HG02840 (cell line): ENCODE measurements at regions not wholly inside any gene's neighbourhood (a gene's known extent, or its start where the extent isn't known, plus 50 kb on each side); places are given as distances from the start of the nearest gene placed in this dataset.

ENCODE experiments used
- ATAC-seq: cut with Tn5 transposase; IDR thresholded peaks from one replicate; pipeline ENCODE4 v1.9.1; 2021; ENCODE audit warnings: mild to moderate bottlenecking, moderate library complexity, moderate number of reproducible peaks; ENCODE audit not compliant: unreplicated experiment, low FRiP score

GRCh38 chr11:59302991-59303390 lies 55.7 kb upstream of the OR5AN1 start:
- ATAC-seq: no peak

- ATAC-seq: no peak
Observed at GRCh38 chr11:59295435-59295834, 63.3 kb upstream of the OR5AN1 start.

DNA sequence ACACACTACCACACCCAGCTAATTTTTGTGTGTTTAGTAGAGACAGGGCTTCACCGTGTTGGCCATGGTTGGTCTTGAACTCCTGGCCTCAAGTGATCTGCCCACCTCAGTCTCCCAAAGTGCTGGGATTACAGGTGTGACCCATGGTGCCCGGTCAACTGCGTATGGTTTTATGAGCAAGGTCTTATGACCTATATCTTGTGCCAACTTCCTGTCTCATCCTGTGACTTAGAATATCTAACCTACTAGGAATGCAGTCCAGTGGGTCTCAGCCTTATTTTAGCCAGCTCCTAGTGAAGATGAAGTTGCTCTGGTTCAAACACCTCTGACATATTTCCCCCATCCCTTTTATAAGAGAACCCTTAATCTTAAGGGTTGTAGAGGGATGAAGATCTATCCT lies 66.1 kb upstream of the OR5AN1 start:
- ATAC-seq: no peak

- ATAC-seq: no peak
Observed at GRCh38 chr11:59291228-59291627, 67.5 kb upstream of the OR5AN1 start.

DNA sequence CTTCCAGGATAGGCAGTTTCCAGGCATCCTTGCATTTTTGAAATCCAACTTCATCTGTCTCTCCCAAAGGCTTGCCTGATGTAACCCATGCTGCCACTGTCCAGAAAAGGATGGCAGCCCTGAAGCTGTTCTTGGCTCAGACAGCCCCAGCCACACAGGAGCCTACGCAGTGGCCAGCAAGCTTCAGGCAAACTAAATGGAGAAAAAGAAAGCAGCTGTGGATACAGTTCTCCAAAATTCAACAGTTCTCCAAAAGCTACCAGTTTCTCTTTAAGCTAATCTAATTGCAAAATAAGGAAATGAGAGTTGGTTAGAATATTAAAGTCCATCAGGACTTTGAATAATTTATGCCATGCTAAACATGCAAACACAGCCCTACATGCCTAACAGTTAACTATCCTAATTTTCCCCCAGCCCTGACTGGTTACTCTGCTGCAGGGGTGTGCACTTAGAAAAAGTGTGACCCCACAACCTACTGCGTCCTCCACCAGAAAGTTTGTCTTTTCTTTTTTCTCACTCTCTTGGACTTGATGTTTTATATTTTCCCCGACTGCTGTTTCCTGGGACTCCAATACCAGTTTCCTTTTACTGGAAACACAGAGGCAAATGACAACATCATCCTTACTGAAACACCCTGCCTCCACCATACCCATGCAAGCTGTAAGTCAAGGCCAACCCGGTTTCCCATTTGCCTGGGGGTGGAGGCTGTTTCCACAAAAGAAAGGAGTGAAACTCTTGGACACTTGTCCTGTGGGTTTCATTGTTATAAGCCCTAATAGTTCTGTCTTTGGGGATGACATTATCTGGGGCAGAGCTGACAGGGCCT lies 69.1 kb upstream of the OR5AN1 start:
- ATAC-seq: no peak

- no peak for ATAC-seq
Observed at GRCh38 chr11:59285716-59286260, 72.9 kb upstream of the OR5AN1 start.

- no peak for ATAC-seq
Observed at GRCh38 chr11:59284773-59285129, 72.0 kb upstream of the MPEG1 start.

DNA sequence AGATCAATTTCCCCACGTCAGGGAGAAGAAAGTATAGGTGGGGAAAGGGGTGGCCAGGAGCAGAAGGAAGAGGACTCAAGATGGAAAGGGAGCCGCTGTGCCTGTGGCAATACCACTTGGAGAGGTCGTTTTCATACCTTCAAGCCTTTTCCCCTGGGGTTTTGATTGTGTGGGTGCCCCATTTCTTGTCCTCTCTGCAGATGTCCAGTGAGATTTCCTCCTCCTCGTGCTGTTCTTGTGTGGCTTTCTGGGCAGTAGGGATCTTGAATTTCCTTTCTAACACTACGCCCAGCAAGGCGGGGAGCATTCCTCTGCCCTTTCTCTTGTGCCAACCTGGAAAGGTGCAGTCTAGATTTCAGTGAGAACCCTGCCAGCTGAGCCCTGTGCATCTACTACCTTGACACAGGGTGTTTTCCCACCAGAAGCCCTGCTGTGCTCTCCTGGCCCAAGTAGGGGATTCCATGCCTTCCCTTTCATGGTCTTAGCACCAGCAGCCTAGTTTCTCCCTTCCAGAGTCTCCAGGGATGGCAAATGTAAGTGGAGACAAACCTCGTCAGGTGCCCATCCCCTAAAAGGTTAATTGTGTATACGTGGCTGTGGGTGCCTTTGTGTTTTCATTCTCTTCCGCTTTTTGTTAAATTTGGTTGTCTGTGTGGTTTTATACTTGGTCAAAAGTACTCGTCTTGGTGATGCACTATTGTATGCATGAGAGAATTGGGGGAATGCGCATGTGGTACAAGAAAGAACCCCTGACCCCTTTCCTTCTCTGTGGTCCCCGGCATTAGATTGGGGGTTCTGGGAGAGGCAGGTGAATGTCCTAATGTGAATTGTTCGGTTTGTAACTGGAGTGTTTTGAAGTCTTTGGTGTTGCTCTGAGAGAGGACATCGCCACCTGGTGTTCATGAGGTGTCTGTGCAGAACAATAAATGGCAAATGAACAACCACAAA lies 71.4 kb upstream of the MPEG1 start:
- ATAC-seq: peak; percentile 54

DNA sequence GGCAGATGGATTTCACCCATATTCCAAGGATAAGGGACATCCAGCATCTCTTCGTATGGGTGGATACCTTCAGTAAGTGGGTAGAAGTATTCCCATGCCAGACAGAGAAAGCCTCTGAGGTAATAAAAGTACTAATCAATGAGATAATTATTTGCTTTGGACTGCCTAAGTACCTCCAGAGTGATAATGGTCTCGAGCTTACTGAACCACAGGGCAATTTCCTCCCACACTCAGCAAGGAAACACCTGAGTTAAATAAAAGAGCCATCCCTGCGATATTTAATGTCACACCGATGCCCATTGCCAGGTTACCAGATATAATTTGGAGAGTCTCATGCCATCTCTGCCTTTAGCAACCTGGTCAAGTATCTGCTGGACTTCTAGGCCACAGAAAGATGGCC lies 70.6 kb upstream of the MPEG1 start:
- ATAC-seq: no peak

DNA sequence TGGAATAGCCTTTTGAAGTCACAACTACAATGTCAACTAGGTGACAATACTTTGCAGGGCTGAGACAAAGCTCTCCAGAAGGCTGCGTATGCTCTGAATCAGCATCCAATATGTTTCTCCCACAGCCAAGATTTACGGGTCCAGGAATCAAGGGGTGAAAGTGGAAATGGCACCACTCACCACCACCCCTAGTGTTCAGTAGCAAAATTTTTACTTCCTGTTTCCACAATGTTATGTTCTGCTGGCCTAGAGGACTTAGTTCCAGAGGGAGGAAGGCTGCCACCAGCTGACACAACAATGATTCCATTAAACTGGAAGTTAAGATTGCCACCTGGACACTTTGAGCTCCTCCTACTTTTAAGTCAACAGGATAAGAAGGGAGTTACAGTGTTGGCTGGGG lies 68.5 kb upstream of the MPEG1 start:
- no peak for ATAC-seq

GRCh38 chr11:59273373-59273841 lies 60.7 kb upstream of the MPEG1 start:
- ATAC-seq: peak; percentile 91

- ATAC-seq: no peak
Observed at GRCh38 chr11:59272771-59273372, 60.1 kb upstream of the MPEG1 start.

- ATAC-seq: no peak
Observed at GRCh38 chr11:59271811-59272327, 59.1 kb upstream of the MPEG1 start.

GRCh38 chr11:59271247-59271755 lies 58.6 kb upstream of the MPEG1 start:
- no peak for ATAC-seq

DNA sequence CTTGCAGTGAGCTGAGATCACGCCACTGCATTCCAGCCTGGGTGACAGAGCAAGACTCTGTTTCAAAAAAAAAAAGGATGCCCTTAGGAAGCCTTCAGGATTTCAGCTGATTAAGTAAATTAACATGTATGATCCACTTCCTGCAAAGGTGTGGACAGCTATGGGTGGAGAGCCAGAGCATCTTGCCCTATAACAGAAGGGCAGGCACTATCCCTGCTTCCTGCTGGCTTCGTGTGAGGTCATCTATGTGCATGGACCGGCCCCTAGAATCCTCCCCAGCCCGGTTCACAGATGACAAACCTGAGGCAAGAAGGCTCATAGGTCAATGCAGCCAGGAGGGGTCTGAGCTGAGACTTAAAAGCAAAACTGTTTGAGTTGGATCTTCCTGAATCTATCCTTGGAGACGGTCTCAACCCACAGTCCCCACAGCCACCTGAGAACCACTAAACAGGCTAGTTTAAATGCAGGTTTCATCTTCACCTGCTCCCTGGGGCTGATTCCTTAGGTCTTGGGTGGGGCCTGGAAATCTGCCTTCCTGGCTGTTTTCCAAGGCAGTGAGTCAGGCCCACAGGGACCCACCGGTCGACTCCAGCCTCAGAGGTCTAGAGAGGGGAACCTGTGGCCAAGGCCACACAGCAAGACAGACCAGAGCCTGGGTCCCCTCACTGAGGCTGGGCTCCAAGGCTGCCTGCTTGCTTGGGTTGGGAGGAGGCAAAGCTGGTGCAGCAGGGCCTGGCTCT lies 55.2 kb upstream of the MPEG1 start:
- peak; percentile 10 for ATAC-seq

DNA sequence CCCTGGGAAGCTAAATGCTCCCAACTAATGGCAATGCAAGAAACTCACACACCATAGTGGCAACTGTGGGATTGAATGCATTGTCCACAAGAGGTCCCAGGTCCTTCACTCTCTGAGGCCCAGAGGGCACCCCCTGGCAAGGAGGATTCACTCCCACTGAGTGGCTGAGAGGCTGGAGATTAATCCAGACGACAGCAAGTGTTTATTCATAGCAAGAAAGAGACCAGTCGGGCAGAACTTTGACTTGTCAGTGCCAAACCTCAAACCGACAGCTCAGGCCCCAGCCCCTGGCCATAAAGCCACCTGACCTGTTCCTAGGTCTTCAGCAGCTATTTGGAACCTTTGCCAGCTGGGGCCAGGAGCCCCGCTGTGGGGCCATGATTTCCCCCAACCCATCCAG lies 54.5 kb upstream of the MPEG1 start:
- peak; percentile 49 for ATAC-seq

DNA sequence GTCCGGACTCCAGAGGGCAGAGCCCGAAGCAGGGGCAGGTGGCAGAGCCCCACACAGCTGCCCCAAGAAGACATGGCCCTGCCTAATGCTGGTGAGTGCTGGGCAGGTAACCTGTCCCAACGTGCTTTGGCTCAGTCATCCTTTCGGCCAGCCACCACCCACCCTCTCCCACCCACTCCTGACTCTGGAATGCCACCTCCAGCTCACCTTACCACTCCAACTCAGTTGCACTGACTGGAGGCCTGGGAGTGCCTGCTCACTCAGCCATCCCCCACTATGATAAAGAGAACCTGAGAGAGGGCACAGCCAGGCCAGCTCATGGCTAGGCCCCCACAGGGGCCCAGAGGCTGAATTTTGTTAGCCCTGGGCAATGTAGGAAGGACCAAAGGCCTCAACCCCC lies 53.8 kb upstream of the MPEG1 start:
- no peak for ATAC-seq

DNA sequence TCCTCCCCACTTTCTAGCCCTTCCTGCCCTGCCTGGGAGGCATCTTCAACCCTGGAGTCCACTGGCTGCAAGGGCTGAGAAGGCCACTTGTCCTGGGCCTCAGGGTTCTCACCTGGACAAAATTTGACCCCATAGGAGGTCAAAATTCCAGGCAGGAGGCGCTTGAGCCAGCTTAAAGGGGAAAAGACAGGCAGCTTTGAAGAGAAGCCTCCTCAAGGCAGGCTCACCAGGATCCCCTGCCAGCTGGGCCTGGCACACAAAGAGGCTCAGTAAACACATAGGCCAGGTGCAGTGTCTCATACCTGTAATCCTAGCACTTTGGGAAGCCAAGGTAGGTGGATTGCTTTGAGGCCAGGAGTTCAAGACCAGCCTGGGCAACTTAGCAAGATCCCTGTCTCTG lies 53.0 kb upstream of the MPEG1 start:
- ATAC-seq: no peak

- no peak for ATAC-seq
Observed at GRCh38 chr11:59264736-59265135, 52.0 kb upstream of the MPEG1 start.
